Kidney (tissue), 13 donors: ENCODE measurements at regions not wholly inside any gene's neighbourhood (a gene's known extent, or its start where the extent isn't known, plus 50 kb on each side); places are given as distances from the start of the nearest gene placed in this dataset.

Experiments
- DNase-seq, 5 donors: peaks; one replicate each; pipeline ENCODE4 v3.0.0-alpha.2; 2013 to 2020
- FAIRE-seq: peaks from 2 replicates; lab custom pipeline; 2012; peaks lifted over from hg19 to GRCh38; lab: Jason Lieb, UNC
- H3K27ac ChIP-seq, 2 donors: one replicate each; pipeline ENCODE4 v1.7.0; 2013; ENCODE audit warnings: low read depth in 2 of 2, low read length in 2 of 2, inconsistent platforms in 1 of 2
- H3K27me3 ChIP-seq: one replicate; pipeline ENCODE4 v1.7.1; 2013; ENCODE audit warnings: low read length, inconsistent platforms; ENCODE audit not compliant: control insufficient read depth, insufficient read depth
- H3K36me3 ChIP-seq, 3 donors: one replicate each; pipeline versions ENCODE4 v1.7.0 to v1.7.1; 2013; ENCODE audit warnings: low read length in 3 of 3, control low read depth in 1 of 3, inconsistent platforms in 1 of 3; ENCODE audit not compliant: insufficient read depth in 3 of 3, control insufficient read depth in 2 of 3
- H3K4me1 ChIP-seq, 3 donors: one replicate each; pipeline versions ENCODE4 v1.7.0 to v1.7.1; 2013; ENCODE audit warnings: low read length in 3 of 3, inconsistent platforms in 1 of 3, low read depth in 1 of 3; ENCODE audit not compliant: control insufficient read depth in 2 of 3, insufficient read depth in 2 of 3
- H3K4me3 ChIP-seq, 3 donors: one replicate each; pipeline versions ENCODE4 v1.7.0 to v1.8.1; 2013; ENCODE audit warnings: low read length in 3 of 3, control low read depth in 1 of 3, inconsistent platforms in 1 of 3
- H3K9ac ChIP-seq, 3 donors: one replicate each; pipeline versions ENCODE4 v1.7.0 to v1.7.1; 2013; ENCODE audit warnings: low read length in 3 of 3, control low read depth in 1 of 3, inconsistent platforms in 1 of 3
- H3K9me3 ChIP-seq, 3 donors: one replicate each; pipeline versions ENCODE4 v1.7.0 to v1.7.1; 2013; ENCODE audit warnings: low read length in 3 of 3, control low read depth in 1 of 3, inconsistent platforms in 1 of 3; ENCODE audit not compliant: control insufficient read depth in 2 of 3, insufficient read depth in 1 of 3
- CTCF ChIP-seq: IDR thresholded peaks from 3 replicates; pipeline ENCODE4 v1.5.1; 2012; ENCODE audit warnings: mild to moderate bottlenecking, moderate library complexity, borderline replicate concordance; ENCODE audit not compliant: insufficient read depth; ENCODE audit errors: extremely low read depth
- intact Hi-C: fragments of 100-400 bp; cut with DNase I; formaldehyde crosslinking; loops from one replicate; pipeline ENCODE4 v1.11.1; 2022
- donor health status: control.
- donor health status: control.
- donor health status: control.
- donor health status: control.
- donor health status: control.
- donor health status: DM: yes; HTN: yes; CAD: no.
- donor health status: Normal renal cell carcinoma (clear cell type).

GRCh38 chr22:48709453-48709852, 1118.2 kb downstream of the BRD1 start:
- intact Hi-C loops: no loop called here
- TF ChIP-seq CTCF: no peak
- Histone ChIP-seq H3K4me3 (no peak overlapping the region), H3K27me3 (no peaks in the 10 kb centered on the region), H3K9me3 (no peaks in the 10 kb centered on the region), H3K27ac (no peak overlapping the region), H3K9ac (no peak overlapping the region), H3K36me3 (no peaks in the 10 kb centered on the region), H3K4me1 (no peaks in the 10 kb centered on the region)
- FAIRE-seq (no peak), DNase-seq (peak in 1 of 5 donors; percentile 51)

- Histone ChIP-seq H3K9ac (no peak overlapping the region), H3K9me3 (no peaks in the 10 kb centered on the region), H3K27me3 (no peaks in the 10 kb centered on the region), H3K4me3 (no peak overlapping the region), H3K27ac (no peak overlapping the region), H3K36me3 (no peaks in the 10 kb centered on the region), H3K4me1 (no peaks in the 10 kb centered on the region)
- intact Hi-C loops: no loop called here
- DNase-seq (peak in 1 of 5 donors; percentile 51), FAIRE-seq (no peak)
- no peak for TF ChIP-seq CTCF
Observed at GRCh38 chr22:48708558-48709245, 1119.0 kb downstream of the BRD1 start.

GRCh38 chr22:48707763-48708557, 1119.7 kb downstream of the BRD1 start:
- FAIRE-seq (no peak), DNase-seq (peak in 1 of 5 donors; percentile 65)
- no peaks in the 10 kb centered on the region for H3K4me1 ChIP-seq
- no peaks in the 10 kb centered on the region for H3K36me3 ChIP-seq
- TF ChIP-seq CTCF: no peak
- H3K9ac ChIP-seq: no peak overlapping the region
- intact Hi-C loops: no loop called here
- H3K27me3 ChIP-seq: no peaks in the 10 kb centered on the region
- no peaks in the 10 kb centered on the region for H3K9me3 ChIP-seq
- no peak overlapping the region for H3K4me3 ChIP-seq
- no peak overlapping the region for H3K27ac ChIP-seq
